H9 (cell line): ENCODE measurements at regions not wholly inside any gene's neighbourhood (a gene's known extent, or its start where the extent isn't known, plus 50 kb on each side); places are given as distances from the start of the nearest gene placed in this dataset.
"Not testable (repeated sequence)": the region's sequence is repeated elsewhere in the genome, so short reads cannot be mapped to it uniquely, and the experiment has no call there.

Experiments
- DNase-seq: peaks from one replicate; pipeline ENCODE4 v3.0.0-alpha.2; 2017
- H2AFZ ChIP-seq: one replicate; pipeline ENCODE4 v1.6.1; 2013; ENCODE audit warnings: mild to moderate bottlenecking, low read length, control low read depth, moderate library complexity
- H2AK5ac ChIP-seq: 2 replicates; pipeline ENCODE4 v1.6.1; 2013; ENCODE audit warnings: low read length, control low read depth, mixed read lengths; ENCODE audit not compliant: insufficient read length
- H2BK120ac ChIP-seq: one replicate; pipeline ENCODE4 v1.6.1; 2013; ENCODE audit warnings: low read depth, mild to moderate bottlenecking, low read length, control low read depth, inconsistent platforms; ENCODE audit not compliant: poor library complexity, severe bottlenecking
- H2BK12ac ChIP-seq: 2 replicates; pipeline ENCODE4 v1.6.1; 2013; ENCODE audit warnings: low read length, control low read depth, mixed read lengths, low read depth; ENCODE audit not compliant: insufficient read length
- H2BK15ac ChIP-seq: 2 replicates; pipeline ENCODE4 v1.6.1; 2013; ENCODE audit warnings: low read depth, low read length, control low read depth
- H2BK20ac ChIP-seq: one replicate; pipeline ENCODE4 v1.6.1; 2013; ENCODE audit warnings: low read depth, mild to moderate bottlenecking, low read length, control low read depth, inconsistent platforms; ENCODE audit not compliant: poor library complexity, severe bottlenecking
- H2BK5ac ChIP-seq: 2 replicates; pipeline ENCODE4 v1.6.1; 2013; ENCODE audit warnings: low read length, control low read depth, mixed read lengths; ENCODE audit not compliant: insufficient read length
- H3K14ac ChIP-seq: 2 replicates; pipeline ENCODE4 v1.6.1; 2013; ENCODE audit warnings: low read length, control low read depth; ENCODE audit not compliant: insufficient read depth
- H3K18ac ChIP-seq: 2 replicates; pipeline ENCODE4 v1.6.1; 2013; ENCODE audit warnings: low read depth, mild to moderate bottlenecking, mixed read lengths, low read length, control low read depth; ENCODE audit not compliant: insufficient read length
- H3K23ac ChIP-seq: 2 replicates; pipeline ENCODE4 v1.6.1; 2013; ENCODE audit warnings: low read length, control low read depth, mixed read lengths, low read depth; ENCODE audit not compliant: insufficient read length
- H3K23me2 ChIP-seq: 2 replicates; pipeline ENCODE4 v1.6.1; 2013; ENCODE audit warnings: low read depth, mild to moderate bottlenecking, mixed read lengths, low read length, control low read depth; ENCODE audit not compliant: insufficient read length, poor library complexity, severe bottlenecking
- H3K27ac ChIP-seq: 2 replicates; pipeline ENCODE4 v1.5.1; 2013; ENCODE audit warnings: low read length, control low read depth, mixed read lengths, low read depth; ENCODE audit not compliant: insufficient read length
- H3K27me3 ChIP-seq: 2 replicates; pipeline ENCODE4 v1.6.1; 2013; ENCODE audit warnings: low read length, control low read depth, inconsistent platforms; ENCODE audit not compliant: insufficient read depth
- H3K4ac ChIP-seq: 2 replicates; pipeline ENCODE4 v1.6.1; 2013; ENCODE audit warnings: low read depth, mild to moderate bottlenecking, control low read depth, inconsistent platforms, low read length, moderate library complexity
- H3K4me1 ChIP-seq: 2 replicates; pipeline ENCODE4 v1.6.1; 2013; ENCODE audit warnings: low read length, control low read depth, inconsistent platforms; ENCODE audit not compliant: insufficient read depth
- H3K4me2 ChIP-seq: 2 replicates; pipeline ENCODE4 v1.6.1; 2013; ENCODE audit warnings: low read length, control low read depth, mixed read lengths; ENCODE audit not compliant: insufficient read length, insufficient read depth
- H3K56ac ChIP-seq: 2 replicates; pipeline ENCODE4 v1.6.1; 2013; ENCODE audit warnings: low read depth, mild to moderate bottlenecking, mixed read lengths, low read length, control low read depth; ENCODE audit not compliant: insufficient read length
- H3K79me1 ChIP-seq: 2 replicates; pipeline ENCODE4 v1.6.1; 2013; ENCODE audit warnings: low read depth, mild to moderate bottlenecking, moderate library complexity, low read length, control low read depth, inconsistent platforms; ENCODE audit not compliant: insufficient read depth, poor library complexity, severe bottlenecking
- H3K79me2 ChIP-seq: 2 replicates; pipeline ENCODE4 v1.6.1; 2013; ENCODE audit warnings: low read length, control low read depth, inconsistent platforms; ENCODE audit not compliant: insufficient read depth
- H3K9ac ChIP-seq: 2 replicates; pipeline ENCODE4 v1.6.1; 2013; ENCODE audit warnings: low read length, control low read depth, mixed read lengths; ENCODE audit not compliant: insufficient read length; ENCODE audit errors: extremely low read depth
- H3K9me3 ChIP-seq: one replicate; pipeline ENCODE4 v1.6.1; 2013; ENCODE audit warnings: low read depth, low read length, inconsistent platforms; ENCODE audit not compliant: control insufficient read depth
- H3T11ph ChIP-seq: one replicate; pipeline ENCODE4 v1.6.1; 2013; ENCODE audit warnings: mild to moderate bottlenecking, low read length, control low read depth, inconsistent platforms
- H4K20me1 ChIP-seq: one replicate; pipeline ENCODE4 v1.6.1; 2013; ENCODE audit not compliant: control insufficient read depth, insufficient read length, insufficient read depth
- H4K5ac ChIP-seq: 2 replicates; pipeline ENCODE4 v1.6.1; 2013; ENCODE audit warnings: low read depth, mild to moderate bottlenecking, mixed read lengths, low read length, control low read depth; ENCODE audit not compliant: insufficient read length
- H4K8ac ChIP-seq: replicated peaks from 2 replicates; pipeline ENCODE4 v1.6.1; 2013; ENCODE audit warnings: low read length, control low read depth, mixed read lengths, low read depth; ENCODE audit not compliant: insufficient read length
- H4K91ac ChIP-seq: 2 replicates; pipeline ENCODE4 v1.6.1; 2013; ENCODE audit warnings: low read depth, mild to moderate bottlenecking, moderate library complexity, mixed read lengths, low read length, control low read depth; ENCODE audit not compliant: insufficient read length
- H3K27ac Mint-ChIP-seq, 3 experiments: 2 replicates in 2 of 3; 3 replicates in 1 of 3; pipeline ENCODE4 v1.8.0; 2020 to 2021; ENCODE audit warnings: mixed read lengths in 3 of 3, mild to moderate bottlenecking in 1 of 3, moderate library complexity in 1 of 3
- H3K27me3 Mint-ChIP-seq: 2 replicates; pipeline ENCODE4 v1.8.0; 2021; ENCODE audit warnings: low read depth, mild to moderate bottlenecking, moderate library complexity, mixed read lengths
- H3K36me3 Mint-ChIP-seq, 3 experiments: 2 replicates in 2 of 3; 3 replicates in 1 of 3; pipeline ENCODE4 v1.8.0; 2020 to 2021; ENCODE audit warnings: low read depth in 3 of 3, mixed read lengths in 3 of 3; ENCODE audit not compliant: insufficient read depth in 1 of 3
- H3K4me1 Mint-ChIP-seq, 2 experiments: 2 replicates each; pipeline ENCODE4 v1.8.0; 2020; ENCODE audit warnings: mixed read lengths in 2 of 2
- H3K4me3 Mint-ChIP-seq, 2 experiments: 2 replicates in 1 of 2; 3 replicates in 1 of 2; pipeline ENCODE4 v1.8.0; 2020 to 2021; ENCODE audit warnings: mild to moderate bottlenecking in 2 of 2, mixed read lengths in 2 of 2, moderate library complexity in 1 of 2
- H3K9me3 Mint-ChIP-seq, 2 experiments: 2 replicates in 1 of 2; 3 replicates in 1 of 2; pipeline ENCODE4 v1.8.0; 2020; ENCODE audit warnings: mild to moderate bottlenecking in 2 of 2, mixed read lengths in 2 of 2, moderate library complexity in 1 of 2
- CTCF ChIP-seq: fragments of 200-600 bp; sonication (generic); conservative IDR thresholded peaks from 3 replicates; pipeline ENCODE4 v1.8.0; 2021; ENCODE audit warnings: antibody characterized with exemption, mild to moderate bottlenecking
- WGBS: extraction: QIAGEN DNeasy Blood & Tissue Kit; methylation state at CpG from one replicate; pipeline ENCODE4 v1.1.7; 2013; ENCODE audit warnings: missing lambda C conversion rate, low lambda C conversion rate, mixed read lengths; ENCODE audit not compliant: insufficient read length; ENCODE audit errors: extremely low coverage; 5-methylcytosine and 5-hydroxymethylcytosine counted together

GRCh38 chr15:39260791-39261190 is 320.1 kb upstream of the THBS1 start:
- no peaks in the 10 kb centered on the region for H4K20me1 ChIP-seq
- DNase-seq, result no peak
- no peak for TF ChIP-seq CTCF
- no peaks in the 10 kb centered on the region for H3K27me3 ChIP-seq
- H2BK120ac ChIP-seq, result no peak overlapping the region
- Mint-ChIP-seq H3K4me3 (no peak overlapping the region), H3K27ac (no peak overlapping the region), H3K27me3 (no peaks in the 10 kb centered on the region), H3K4me1 (no peaks in the 10 kb centered on the region), H3K9me3 (peaks cover 0 to 3% of the 10 kb centered on the region in 2 experiments; a peak in 1 of 5 replicates), H3K36me3 (no peaks in the 10 kb centered on the region; a peak in 1 of 7 replicates)
- H4K91ac ChIP-seq, result no peak overlapping the region
- H3K4ac ChIP-seq, result no peak overlapping the region
- H3K9me3 ChIP-seq, result no peaks in the 10 kb centered on the region
- no peak overlapping the region for H4K5ac ChIP-seq
- H2BK20ac ChIP-seq, result no peak overlapping the region
- no peak overlapping the region for H3K18ac ChIP-seq
- H2BK15ac ChIP-seq, result no peak overlapping the region
- no peak overlapping the region for H2AK5ac ChIP-seq
- H3K56ac ChIP-seq, result no peak overlapping the region
- no peak overlapping the region for H3K9ac ChIP-seq
- H2AFZ ChIP-seq, result no peak overlapping the region
- no peaks in the 10 kb centered on the region for H3K79me2 ChIP-seq
- no peak overlapping the region for H3K27ac ChIP-seq
- no peak overlapping the region for H3T11ph ChIP-seq
- H2BK5ac ChIP-seq, result no peak overlapping the region
- H3K4me1 ChIP-seq, result no peaks in the 10 kb centered on the region
- H3K23ac ChIP-seq, result no peak overlapping the region
- H4K8ac ChIP-seq, result no peak overlapping the region
- H2BK12ac ChIP-seq, result no peak overlapping the region
- no peaks in the 10 kb centered on the region for H3K79me1 ChIP-seq
- no peak overlapping the region for H3K14ac ChIP-seq
- no peaks in the 10 kb centered on the region for H3K23me2 ChIP-seq
- no peak overlapping the region for H3K4me2 ChIP-seq

DNA sequence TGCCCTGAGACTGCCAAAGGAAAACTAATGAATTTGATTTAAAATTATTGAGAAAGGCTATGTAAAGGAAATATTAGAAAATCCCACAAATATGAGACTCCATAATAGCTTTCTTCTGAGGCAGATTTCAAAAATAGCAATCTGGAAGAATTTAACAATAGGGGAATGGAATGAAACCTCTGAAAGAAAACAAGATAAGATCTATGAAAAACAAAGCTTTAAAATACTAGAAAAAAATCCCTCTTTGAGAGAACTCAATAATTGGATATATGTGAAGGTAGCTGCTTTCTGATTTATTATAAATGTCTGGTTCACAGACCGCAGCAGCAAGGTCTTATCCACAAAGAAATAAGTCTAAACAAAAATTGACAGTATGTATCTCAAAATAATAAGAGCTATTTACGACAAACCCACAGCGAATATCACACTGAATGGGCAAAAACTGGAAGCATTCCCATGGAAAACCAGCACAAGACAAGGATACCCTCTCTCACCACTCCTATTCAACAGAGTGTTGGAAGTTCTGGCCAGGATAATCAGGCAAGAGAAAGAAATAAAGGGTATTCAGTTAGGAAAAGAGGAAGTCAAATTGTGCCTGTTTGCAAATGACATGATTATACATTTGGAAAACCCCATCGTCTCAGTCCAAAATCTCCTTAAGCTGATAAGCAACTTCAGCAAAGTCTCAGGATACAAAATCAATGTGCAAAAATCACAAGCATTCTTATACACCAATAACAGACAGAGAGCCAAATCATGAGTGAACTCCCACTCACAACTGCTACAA is 319.3 kb upstream of the THBS1 start:
- H4K91ac ChIP-seq, H3K23ac ChIP-seq, H2BK12ac ChIP-seq, H3K4me1 ChIP-seq, H2AFZ ChIP-seq, H4K8ac ChIP-seq, H3K9ac ChIP-seq, H3K4me2 ChIP-seq, H3K4ac ChIP-seq, H4K20me1 ChIP-seq, H3K27ac ChIP-seq, H3K79me1 ChIP-seq, H3K4me1 Mint-ChIP-seq, H3K36me3 Mint-ChIP-seq, H4K5ac ChIP-seq, H3K79me2 ChIP-seq, H3K14ac ChIP-seq, H3K4me3 Mint-ChIP-seq, DNase-seq, H2BK5ac ChIP-seq, H3K27me3 Mint-ChIP-seq, H3K9me3 ChIP-seq, H2BK20ac ChIP-seq, H3K27me3 ChIP-seq, H3K18ac ChIP-seq, H2AK5ac ChIP-seq, H2BK15ac ChIP-seq, H3K23me2 ChIP-seq, H3K56ac ChIP-seq, H3K9me3 Mint-ChIP-seq, H3K27ac Mint-ChIP-seq, H3T11ph ChIP-seq, H2BK120ac ChIP-seq: not testable (repeated sequence)
- no CpG with 5 or more reads among the region's 4 CpGs for WGBS
